ENCODE measurements at regions not wholly inside any gene's neighbourhood (a gene's known extent, or its start where the extent isn't known, plus 50 kb on each side); places are given as distances from the start of the nearest gene placed in this dataset.
A peak's percentile ranks its signal among the peaks of the same experiment; 100 is the strongest.

GRCh38 chr3:177345049-177345972 is 148.0 kb upstream of the TBL1XR1 start (continued):
- TF ChIP-seq IKZF4 (CRISPR knock-in tag; IDR thresholded peaks at IDR 0.05; ENCODE audit: borderline replicate concordance, low read depth, not compliant biosample characterization) (no peak), ATF5 (CRISPR knock-in tag; IDR thresholded peaks at IDR 0.05; ENCODE audit: low read depth) (no peak), NCOR1 (IDR thresholded peaks at IDR 0.05; ENCODE audit: borderline replicate concordance, low read length) (no peak), ZKSCAN8 (CRISPR knock-in tag; IDR thresholded peaks at IDR 0.05; ENCODE audit: borderline replicate concordance) (peak; percentile 64; the same call in 1 of the 2 replicates), NCOA2 (CRISPR knock-in tag; IDR thresholded peaks at IDR 0.05) (peak; percentile 50), ZNF44 (CRISPR knock-in tag; IDR thresholded peaks at IDR 0.05) (no peak), PATZ1 (CRISPR knock-in tag; IDR thresholded peaks at IDR 0.05) (peak; percentile 40; the same call in 1 of the 2 replicates), ZNF280D (CRISPR knock-in tag; IDR thresholded peaks at IDR 0.05) (no peak), NR2F2 (IDR thresholded peaks at IDR 0.05; ENCODE audit: borderline replicate concordance, low read depth) (no peak), E2F5 (CRISPR knock-in tag; conservative IDR thresholded peaks at IDR 0.05) (no peak), ZNF850 (CRISPR knock-in tag; conservative IDR thresholded peaks at IDR 0.05) (no peak), SMAD9 (CRISPR knock-in tag; IDR thresholded peaks at IDR 0.05) (no peak), ZKSCAN5 (CRISPR knock-in tag; IDR thresholded peaks at IDR 0.05) (no peak), ZMYM3 (CRISPR knock-in tag; IDR thresholded peaks at IDR 0.05) (0 out of 2 replicates have a peak, but pooled peaks have one; percentile 29), JDP2 (CRISPR knock-in tag; IDR thresholded peaks at IDR 0.05; ENCODE audit: borderline replicate concordance) (no peak), ELF1 (CRISPR knock-in tag; IDR thresholded peaks at IDR 0.05) (peak; percentile 50; the same call in 1 of the 2 replicates), HNRNPL (IDR thresholded peaks at IDR 0.05; ENCODE audit: low read depth, low read length) (no peak), ZNF660 (CRISPR knock-in tag; IDR thresholded peaks at IDR 0.05; ENCODE audit: borderline replicate concordance, low read depth) (no peak), ZFP41 (CRISPR knock-in tag; IDR thresholded peaks at IDR 0.05; ENCODE audit: borderline replicate concordance) (no peak), REL (CRISPR knock-in tag; conservative IDR thresholded peaks at IDR 0.05) (no peak), KAT8 (CRISPR knock-in tag; IDR thresholded peaks at IDR 0.05) (peak; percentile 71; the same call in 1 of the 2 replicates), MTA3 (CRISPR knock-in tag; IDR thresholded peaks at IDR 0.05) (no peak), ETV6 (CRISPR knock-in tag; conservative IDR thresholded peaks at IDR 0.05) (no peak)
